CD4-positive, alpha-beta T cell treated with Interleukin-4 for 4 hours (primary cell): ENCODE measurements at regions not wholly inside any gene's neighbourhood (a gene's known extent, or its start where the extent isn't known, plus 50 kb on each side); places are given as distances from the start of the nearest gene placed in this dataset.
"Not testable (repeated sequence)": the region's sequence is repeated elsewhere in the genome, so short reads cannot be mapped to it uniquely, and the experiment has no call there.

ENCODE experiments used
- DNase-seq: peaks from one replicate; pipeline ENCODE4 v3.0.0-alpha.2; 2020

DNA sequence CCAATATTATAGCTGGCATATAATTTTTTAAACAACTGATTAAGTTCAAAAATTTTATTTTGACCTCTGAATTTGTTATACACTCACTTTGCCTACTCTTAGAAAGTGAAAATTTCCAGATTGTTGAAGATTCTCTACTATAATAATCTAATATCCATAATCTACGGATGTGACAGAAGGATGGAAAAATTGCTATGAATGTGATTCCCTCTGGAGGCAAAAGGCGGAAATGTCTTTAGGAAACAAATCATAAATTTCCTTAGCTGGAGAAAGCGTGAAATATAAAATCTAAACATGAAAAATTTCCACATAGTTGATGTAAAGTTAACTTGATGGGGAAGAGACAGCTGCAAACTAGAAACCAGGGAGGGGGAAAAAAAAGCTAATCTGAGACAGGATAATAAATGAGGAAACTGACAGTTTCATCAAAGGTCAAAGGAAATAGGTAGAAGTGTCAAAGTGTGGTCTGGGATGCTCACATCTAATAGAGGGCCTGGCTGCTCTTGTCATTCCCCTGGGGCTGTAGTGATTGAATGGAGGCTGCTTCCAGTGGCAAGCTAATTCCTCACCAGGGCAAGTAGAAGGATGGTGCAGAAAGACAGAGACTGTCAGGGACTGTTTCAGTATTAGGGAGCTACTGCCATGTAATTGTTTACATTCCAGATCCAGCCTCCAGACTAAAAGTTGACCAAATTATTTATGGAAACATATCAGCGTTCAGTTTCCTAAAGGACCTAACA, 264.5 kb downstream of the SDHAF3 start:
- DNase-seq, result no peak

DNA sequence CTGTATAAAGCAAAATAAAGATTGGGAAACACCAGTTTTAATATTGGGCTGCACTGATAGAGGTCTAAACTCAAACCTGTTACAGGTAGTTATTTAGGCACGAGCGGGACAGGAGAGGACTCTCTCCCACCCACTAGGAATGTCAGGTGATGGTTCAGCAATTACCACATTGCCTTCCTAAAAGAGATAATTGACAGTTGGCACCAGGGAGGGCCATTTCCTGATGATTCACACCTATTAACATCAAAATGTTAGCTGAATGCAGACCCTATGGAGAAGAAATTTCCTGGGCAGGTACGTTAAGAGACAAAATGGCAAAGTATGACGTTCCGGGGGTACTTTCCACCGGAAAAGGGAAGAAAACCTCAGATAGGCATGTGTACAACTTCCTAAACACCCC, 272.6 kb downstream of the SDHAF3 start:
- DNase-seq, result no peak

DNA sequence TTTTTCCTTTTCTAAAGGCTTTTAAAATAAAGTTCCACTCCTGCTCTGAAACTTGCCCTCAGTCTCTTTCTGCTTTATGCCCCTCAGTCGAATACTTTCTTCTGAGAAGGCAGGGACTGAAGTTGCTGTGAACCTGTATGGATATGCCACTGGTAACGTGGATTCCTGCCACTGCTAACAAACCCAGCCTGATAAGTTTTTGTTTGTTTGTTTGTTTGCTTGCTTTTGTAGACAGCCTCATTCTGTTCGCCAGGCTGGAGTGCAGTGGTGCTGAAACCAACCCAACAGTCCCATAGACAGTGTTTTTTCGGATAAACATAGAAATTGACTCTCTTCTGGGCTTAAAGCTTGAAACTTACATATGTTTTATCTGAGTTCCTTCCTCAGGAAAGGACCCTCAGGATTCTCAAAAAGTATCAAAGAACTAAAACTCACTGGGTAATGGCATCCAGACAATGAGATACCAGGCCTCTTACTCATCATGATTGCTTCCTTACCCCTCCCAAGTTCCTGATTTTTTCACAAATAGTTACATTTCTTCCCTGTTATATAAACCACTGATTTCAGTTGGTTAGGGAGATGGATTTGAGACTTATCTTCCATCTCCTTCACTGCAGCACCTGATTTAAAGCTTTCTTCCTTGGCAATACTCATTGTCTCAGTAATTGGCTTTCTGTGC, 273.6 kb downstream of the SDHAF3 start:
- no peak for DNase-seq

DNA sequence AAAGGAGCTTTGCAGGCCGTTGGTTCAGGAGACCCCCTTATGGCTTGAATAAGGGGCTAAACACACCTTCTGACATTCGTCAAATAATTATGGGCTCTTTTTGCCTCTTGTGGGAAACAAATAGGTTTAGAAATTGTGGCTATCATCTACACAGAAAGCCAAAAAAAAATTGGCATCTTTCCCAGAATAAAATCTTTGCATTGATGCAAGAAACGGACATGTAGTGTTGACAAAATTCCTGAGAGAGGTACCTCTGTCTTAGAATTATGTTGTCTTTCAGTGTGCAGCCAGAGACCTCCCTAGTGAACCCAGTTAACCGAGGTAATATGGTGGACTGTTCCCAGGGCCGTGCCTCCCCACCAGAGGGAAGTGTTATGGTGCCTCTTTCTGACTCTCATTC, 283.9 kb downstream of the SDHAF3 start:
- DNase-seq, result no peak

DNA sequence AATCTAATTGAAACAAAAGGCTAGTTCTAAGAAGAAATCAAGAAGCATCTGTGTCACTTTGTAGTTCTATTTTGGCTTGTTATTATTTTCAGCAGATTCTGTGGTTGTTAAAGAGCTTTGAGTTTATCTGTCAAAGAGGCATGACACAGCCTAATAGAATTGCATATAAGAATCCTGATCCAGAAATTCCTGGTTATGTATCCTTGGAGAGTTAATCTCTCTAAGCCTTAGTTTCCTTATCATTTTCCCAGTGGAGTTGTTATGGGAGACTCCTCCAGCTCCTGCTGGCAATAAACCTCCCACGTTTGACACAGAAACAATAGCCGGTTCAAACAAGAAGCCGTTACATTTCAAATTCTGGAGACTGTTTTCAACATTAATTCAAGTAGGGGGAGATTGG, 288.3 kb downstream of the SDHAF3 start:
- no peak for DNase-seq

DNA sequence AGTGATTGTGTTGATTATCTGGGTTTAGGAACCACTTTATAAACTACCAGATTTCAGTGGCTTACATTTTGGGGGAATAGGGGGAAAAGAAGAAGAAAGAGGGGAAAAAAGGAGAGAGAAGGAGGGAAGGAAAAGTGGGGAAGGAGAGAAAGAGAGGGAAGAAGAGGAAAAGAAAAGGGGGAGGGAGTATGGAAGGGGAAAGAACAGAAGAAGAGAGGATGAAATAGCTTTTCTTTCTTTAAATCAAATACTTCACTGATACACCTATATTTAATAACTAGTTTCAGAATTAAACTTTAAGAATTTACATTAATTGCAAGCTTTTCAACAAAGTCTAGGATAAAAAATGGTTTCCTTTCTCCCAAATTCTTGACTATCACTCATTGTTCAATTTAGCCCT, 289.6 kb downstream of the SDHAF3 start:
- DNase-seq, result no peak

DNA sequence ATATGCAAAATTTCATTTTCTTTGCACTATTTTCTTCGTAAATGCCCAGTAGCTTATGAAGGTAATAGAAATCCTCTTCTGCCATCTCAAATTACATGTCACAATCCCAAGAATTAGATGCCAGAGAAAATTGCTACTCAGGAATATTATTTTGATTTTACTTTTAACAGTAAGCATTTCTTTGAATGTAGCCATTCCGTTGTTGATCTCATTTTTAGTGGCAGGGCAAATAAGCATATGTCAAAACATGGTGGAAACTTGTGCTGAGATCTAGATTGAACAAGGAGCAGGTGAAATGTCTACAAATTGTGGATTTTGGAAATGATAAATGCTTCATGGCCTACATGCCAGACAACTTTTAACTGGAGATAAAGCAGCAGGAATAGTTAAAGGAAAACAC, 291.8 kb downstream of the SDHAF3 start:
- DNase-seq, result no peak

DNA sequence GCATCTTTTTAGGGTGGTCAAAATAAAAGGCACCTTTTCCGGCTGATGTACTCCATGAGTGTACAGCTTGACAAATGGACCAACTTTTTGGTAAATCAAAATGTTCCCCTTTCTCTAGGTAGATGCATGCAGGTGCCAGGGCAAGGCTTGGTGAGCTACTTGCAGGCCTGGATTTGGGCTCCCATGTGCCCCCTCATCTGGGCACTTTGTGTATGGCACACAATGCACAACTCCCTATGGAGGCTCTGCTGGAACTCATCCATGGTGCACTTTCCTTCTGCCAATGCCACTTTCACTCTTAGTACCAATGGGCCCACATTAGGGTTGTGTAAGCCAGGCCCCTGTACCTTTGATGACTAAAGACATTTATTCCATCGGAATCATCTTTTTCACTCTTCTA, 300.8 kb downstream of the SDHAF3 start:
- no peak for DNase-seq

DNA sequence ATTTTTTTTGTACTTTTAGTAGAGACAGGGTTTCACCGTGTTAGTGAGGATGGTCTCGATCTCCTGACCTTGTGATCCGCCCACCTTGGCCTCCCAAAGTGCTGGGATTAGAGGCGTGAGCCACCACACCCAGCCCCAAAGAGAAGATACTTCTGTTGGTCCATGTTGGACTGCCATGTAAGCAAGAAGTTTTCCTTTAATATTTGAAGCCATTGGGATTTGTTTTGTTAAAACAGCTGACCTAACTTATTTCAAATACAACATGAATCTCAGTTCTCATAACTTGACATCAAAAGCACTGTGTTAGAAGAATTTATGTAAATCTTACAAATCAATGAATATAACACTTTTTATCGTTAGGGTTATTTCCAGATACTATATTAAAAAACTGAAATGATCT, 302.4 kb downstream of the SDHAF3 start:
- no peak for DNase-seq

DNA sequence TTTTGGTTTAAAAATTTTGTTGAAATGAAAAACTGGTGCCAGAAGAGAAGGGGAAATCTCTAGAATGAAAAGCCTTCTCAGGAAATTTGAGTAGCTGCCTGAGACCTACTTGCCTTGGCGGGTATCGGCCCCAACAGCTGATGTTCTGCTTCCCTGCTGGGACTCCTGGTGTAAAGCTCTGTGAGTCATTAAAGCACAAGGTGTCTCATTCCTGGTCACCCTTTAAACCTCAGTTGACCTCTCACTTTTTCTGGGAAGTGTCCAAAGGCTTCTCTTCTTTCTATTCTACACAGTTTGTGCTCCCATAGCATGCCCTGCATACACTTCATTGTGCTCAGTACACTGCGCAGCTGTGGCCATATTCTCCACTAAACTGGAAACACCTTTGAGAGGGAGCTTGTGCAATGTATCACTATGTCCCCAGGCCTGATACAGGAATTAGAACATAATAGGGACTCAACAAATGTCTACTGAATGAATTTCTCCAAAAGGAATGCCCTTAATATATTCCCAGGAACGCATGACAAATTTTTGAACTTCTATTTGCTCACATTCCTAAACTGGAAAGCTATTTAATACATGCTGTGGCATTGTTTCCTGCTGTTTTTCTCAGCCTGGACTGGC, 303.9 kb downstream of the SDHAF3 start:
- no peak for DNase-seq

DNA sequence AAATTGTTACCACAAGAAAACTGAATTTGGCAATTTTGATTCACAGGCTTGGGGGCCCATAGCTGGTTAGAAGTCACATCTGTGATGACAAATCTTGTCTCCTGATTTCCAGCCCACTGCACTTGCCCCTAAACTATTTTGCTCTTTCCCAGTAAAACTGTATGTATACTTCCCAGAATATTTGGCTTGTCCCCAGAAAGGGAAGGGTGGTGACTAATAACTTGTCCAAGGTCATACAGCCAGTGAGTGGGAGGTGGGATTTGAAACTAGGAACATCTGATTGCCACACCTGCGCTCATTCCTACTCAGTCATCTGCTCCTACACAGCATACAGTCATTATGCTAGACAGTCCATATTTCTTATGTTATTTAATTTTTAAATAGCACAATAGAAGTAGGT, 304.5 kb downstream of the SDHAF3 start:
- DNase-seq, result no peak

DNA sequence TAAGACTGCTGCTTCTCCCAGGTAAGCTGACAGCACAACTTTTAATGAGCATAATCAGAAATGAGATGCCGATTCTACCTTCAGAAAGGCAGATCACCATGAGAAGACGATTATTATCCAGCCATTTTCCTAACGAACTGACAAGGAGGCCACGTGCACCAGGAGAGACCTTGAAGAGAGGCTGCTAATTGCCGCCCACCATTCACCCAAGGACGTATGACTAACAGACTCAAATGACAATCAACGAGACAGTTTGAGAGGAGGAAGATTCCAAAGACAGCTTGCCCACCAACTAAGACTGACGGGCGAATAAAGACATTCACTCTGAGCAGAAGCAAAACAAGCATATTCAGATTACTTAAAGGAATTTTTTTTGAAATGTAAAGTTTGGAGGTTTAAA, 301.9 kb upstream of the TAC1 start:
- no peak for DNase-seq

DNA sequence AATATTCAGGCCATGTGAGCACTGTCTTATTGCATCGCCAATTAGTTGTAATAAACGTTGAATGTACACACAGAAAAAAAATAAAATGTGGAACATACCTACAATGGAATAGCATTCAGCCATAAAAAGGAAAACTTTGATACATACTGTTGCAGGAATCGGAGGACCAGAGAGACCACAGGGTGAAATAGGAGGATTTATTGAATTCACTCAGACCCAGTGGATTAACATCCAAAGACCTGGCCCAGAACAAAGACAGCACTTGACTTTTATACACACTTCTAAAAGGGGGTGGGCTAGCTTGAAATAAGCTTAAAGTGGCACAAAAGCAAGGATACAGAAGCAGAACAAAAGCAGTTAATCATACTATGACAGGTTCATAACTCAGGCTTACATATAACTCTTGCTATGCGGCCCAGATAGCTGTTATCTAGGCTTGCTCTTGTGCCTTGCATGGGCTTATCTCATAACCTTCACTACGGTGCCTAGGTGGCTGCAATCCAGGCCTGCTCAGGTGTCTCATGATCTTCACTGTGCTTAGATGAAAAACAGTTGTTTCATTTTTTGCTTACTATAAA, 292.2 kb upstream of the TAC1 start:
- no peak for DNase-seq

DNA sequence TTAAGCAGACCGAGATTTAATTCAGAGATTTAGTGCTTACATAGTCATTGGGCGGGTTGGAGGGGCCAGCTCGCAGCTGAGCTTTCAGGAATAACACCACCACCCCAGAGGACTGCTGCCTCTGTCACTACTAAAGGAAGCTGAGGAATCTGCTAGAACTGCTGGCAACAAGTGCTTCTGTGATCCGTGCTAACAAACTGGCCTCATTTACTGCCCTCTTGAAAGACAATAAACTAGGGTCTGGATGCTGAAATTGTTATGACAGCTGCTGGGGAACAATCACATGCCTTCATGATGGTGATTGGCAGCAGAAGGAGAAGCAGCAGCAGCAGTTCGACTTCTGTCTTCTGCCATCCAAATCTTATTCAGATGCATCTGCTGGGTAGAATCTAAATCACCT, 285.5 kb upstream of the TAC1 start:
- no peak for DNase-seq

DNA sequence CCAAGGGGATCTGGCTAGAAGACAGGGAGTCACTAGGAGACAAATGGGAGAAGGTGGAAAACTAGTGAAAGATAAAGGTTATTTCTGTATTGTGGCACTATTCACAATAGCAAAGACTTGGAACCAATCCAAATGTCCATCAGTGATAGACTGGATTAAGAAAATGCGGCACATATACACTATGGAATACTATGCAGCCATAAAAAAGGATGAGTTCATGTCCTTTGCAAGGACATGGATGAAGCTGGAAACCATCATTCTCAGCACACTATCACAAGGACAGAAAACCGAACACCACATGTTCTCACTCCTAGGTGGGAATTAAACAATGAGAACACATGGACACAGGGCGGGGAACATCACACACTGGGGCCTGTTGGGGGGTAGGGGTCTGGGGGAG, 282.4 kb upstream of the TAC1 start:
- not testable (repeated sequence) for DNase-seq

DNA sequence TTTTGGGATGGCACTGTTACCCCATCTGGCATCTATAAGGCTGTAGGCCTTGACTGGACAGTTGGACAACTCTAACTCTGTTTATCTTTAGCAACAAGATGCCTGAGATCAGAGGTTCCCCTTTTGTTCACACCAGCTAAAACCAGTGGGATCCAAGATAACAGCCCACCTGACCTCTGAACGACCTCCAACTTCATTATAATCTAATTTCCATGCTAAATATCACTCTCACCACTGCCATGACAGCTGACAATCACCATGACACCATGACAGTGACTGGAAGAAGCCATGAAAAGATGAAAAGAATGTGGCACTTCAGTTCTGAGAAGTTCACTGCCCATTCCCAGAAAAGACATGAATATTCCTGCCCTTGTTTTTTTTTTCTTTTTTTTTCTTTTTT, 281.4 kb upstream of the TAC1 start:
- no peak for DNase-seq

DNA sequence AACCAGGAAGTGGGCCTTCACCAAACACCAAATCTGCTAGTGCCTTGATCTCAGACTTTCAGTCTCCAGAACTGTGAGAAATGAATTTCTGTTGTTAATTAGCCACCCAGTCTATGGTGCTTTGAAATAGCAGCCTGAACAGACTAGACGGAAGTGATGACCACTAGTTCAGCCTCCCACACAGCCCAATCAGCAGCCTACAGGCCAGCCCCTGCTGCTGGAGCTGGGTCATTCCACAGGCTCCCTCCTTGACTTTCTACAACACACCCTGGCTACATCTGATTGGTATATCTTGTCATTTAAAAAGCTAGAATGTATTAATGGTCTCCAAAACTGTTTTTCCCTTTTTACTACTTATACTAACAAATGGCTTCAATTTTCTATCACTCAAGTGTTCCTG, 277.2 kb upstream of the TAC1 start:
- DNase-seq, result no peak

DNA sequence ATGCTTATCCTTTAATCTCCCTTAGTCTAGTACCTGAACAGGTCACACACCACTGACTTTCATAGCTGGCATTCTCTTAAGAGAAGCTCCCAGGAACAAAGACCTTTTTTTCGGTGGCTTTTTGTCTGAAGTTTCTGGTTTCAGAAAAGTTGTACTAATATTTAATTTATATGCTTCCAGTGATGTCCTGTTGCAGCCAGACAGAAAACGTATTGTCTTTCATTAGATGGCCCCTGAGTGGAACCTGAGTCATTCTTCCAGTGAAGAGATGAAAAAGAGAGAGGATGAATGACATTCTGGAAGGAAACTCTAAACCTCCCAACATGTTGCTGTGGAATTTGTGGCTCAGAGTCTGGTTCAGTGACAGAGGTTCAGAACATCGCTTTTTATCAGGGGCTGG, 274.8 kb upstream of the TAC1 start:
- no peak for DNase-seq

DNA sequence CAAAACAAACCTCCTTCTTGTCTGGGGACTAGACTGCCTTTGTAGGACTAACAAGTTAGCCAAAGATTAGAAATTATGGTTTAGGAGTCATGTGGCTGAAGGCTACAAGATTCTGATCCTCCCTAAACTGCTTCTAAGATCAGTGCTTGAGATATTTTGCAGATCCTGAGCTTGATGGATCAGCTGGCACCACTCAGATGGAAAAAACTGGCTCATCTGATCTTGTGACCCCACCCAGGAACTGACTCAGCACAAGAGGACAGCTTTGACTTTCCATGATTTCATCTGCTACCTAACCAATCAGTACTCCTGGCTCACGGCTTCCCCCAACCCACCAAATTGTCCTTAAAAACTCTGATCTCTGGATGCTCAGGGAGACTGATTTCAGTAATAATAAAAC, 271.5 kb upstream of the TAC1 start:
- DNase-seq, result no peak

DNA sequence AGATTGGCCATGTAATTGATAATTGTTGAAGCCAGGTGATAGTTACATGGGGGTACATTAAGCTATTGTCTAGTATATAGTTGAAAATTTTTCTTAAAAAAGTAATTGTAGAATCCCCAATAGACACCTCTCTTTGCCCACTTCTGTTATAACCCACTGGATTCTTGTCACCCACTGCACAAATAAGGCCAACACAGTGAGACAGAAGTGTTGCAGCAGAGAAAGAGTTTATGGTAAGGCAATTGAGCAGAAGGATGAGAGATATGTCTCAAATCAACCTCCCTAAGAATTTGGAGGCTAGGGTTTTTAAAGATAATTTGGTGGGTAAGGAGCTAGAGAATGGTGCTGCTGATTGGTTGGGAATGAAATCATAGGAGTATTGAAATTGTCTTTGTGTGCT, 270.3 kb upstream of the TAC1 start:
- DNase-seq, result no peak

DNA sequence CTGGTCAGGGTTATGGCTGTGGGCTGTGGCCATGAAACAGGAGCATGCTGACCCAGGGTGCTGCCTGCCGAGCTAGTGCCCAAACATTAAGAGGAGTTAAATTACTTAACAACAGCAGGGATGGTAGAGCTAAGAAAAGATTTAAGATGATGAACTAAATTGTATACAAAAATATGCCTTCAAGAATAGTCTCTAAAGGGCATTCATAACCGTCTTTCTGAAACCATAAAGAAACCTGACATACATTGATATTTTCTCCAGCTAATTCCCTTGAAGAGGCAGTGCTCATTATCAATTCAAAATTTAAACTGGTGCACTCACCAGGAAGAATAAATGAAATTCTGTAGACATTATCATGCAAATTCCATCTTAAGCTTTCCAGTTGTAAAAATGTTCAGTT, 265.8 kb upstream of the TAC1 start:
- DNase-seq, result no peak

DNA sequence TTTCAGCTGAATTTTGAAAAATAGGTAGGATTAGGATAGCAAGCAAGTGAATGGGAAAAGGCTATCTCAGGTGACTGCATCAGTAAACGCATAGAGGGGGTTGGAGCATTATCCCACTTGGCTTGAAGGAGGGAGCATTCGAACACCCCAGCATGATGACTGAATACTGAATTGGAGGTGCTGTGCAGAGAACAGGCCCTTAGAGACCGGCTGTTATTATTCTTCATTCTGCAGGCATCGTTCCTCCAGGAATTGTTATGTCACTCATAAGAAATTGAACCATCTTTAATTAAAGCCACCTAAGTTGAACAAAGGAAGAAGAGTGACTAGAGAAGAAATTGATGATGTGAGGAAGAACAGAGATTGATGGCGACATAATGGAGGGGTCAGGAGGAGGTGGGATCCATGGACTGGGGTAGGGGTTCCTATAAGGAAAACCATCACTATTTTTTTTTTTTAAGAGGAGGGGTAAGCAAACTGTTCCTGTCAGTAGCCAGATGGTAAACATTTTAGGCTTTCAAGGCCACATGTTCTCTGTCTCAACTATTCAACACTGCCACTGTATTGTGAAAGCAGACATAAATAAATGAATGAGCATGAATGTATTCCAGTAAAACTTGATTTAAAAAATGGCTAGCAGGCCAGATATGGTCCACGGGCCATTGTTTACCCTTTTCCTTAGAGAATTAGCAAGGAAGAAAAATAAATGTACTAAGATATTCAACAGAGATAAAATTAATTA, 264.7 kb upstream of the TAC1 start:
- DNase-seq, result no peak

DNA sequence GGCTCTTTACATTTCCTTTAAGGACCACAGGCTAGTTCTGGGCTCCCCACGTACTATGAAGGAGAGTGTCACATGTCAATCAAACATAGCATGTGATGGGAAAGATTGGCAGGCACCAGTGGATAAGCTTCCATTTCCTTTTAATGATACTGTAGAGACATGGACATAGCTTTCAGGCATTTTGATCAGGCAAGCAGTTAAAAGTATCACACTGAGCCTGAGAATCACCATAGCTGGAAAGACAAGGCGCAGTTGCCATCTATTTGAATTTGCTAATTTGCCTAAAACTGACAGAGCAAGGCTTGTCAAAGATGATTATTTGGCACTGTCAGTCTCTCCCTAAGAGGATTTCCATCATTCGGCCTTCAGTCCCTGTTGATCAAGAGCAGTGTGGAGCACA, 263.4 kb upstream of the TAC1 start:
- DNase-seq, result no peak

DNA sequence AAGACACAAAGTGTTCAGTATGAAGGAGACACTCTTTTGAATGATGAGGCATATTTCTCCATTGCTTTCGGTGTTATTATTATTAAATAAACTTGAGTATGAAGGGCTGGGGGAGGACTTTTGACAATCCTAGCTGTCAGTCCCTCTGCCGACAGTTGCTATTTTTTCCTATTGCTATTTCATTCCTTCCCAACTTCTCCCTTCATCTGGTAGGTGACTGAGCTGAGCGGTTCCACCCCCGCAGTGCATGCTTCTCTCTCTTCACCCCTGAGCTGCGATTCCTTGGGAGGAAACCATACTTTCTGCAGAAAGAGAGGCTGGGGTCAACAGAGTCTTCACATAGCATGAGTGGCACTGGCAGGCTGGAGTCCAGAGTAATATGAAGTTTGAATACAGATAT, 261.2 kb upstream of the TAC1 start:
- DNase-seq, result no peak
